GM12878 (cell line): ENCODE measurements at regions not wholly inside any gene's neighbourhood (a gene's known extent, or its start where the extent isn't known, plus 50 kb on each side); places are given as distances from the start of the nearest gene placed in this dataset.

Source experiments
- BCL11A ChIP-seq: IDR thresholded peaks from 2 replicates; pipeline ENCODE4 v1.6.1; 2011; ENCODE audit warnings: low read depth, low read length
- CHD1 ChIP-seq: IDR thresholded peaks from 2 replicates; pipeline ENCODE4 v1.6.1; 2012; ENCODE audit warnings: low read depth, low read length, improper control_type of control experiment
- CTCF ChIP-seq, 3 experiments: IDR thresholded peaks in 2 of 3; conservative IDR thresholded peaks in 1 of 3; 2 replicates each; pipeline ENCODE4 v1.5.1; 2011; ENCODE audit warnings: low read depth in 3 of 3, low read length in 3 of 3, mild to moderate bottlenecking in 3 of 3, control low read depth in 2 of 3, moderate library complexity in 2 of 3, inconsistent platforms in 1 of 3, mixed read lengths in 1 of 3; ENCODE audit not compliant: control insufficient read depth in 2 of 3, insufficient read depth in 1 of 3; ENCODE audit errors: extremely low read depth in 1 of 3
- E2F4 ChIP-seq: IDR thresholded peaks from 2 replicates; pipeline ENCODE4 v1.6.1; 2012; ENCODE audit warnings: low read depth, low read length, improper control_type of control experiment
- HDAC6 ChIP-seq: fragments of 200-600 bp; sonication (generic); IDR thresholded peaks from one replicate; pipeline ENCODE4 v1.8.0; 2017; ENCODE audit warnings: antibody characterized with exemption; ENCODE audit not compliant: unreplicated experiment
- MEF2A ChIP-seq: IDR thresholded peaks from 2 replicates; pipeline ENCODE4 v1.6.1; 2011; ENCODE audit warnings: low read depth, mild to moderate bottlenecking, low read length, moderate library complexity; ENCODE audit not compliant: insufficient read depth
- POLR2A ChIP-seq: IDR thresholded peaks from 2 replicates; pipeline ENCODE4 v1.6.1; 2011; ENCODE audit warnings: low read depth, mild to moderate bottlenecking, low read length
- RCOR1 ChIP-seq: conservative IDR thresholded peaks from 2 replicates; pipeline ENCODE4 v1.6.1; 2012; ENCODE audit warnings: low read depth, low read length, improper control_type of control experiment
- SP1 ChIP-seq: IDR thresholded peaks from one replicate; pipeline ENCODE4 v1.6.1; 2011; ENCODE audit warnings: low read depth, low read length
- TAF1 ChIP-seq: IDR thresholded peaks from 2 replicates; pipeline ENCODE4 v1.6.1; 2011; ENCODE audit warnings: mild to moderate bottlenecking, low read depth, low read length, borderline replicate concordance
- TARDBP ChIP-seq: IDR thresholded peaks from 2 replicates; pipeline ENCODE4 v1.6.1; 2016; ENCODE audit warnings: borderline replicate concordance
- TBL1XR1 ChIP-seq: IDR thresholded peaks from 2 replicates; pipeline ENCODE4 v1.6.1; 2012; ENCODE audit warnings: low read depth, low read length, improper control_type of control experiment
- USF2 ChIP-seq: IDR thresholded peaks from 2 replicates; pipeline ENCODE4 v1.6.1; 2011; ENCODE audit warnings: low read depth, low read length, improper control_type of control experiment, borderline replicate concordance
- YY1 ChIP-seq: IDR thresholded peaks from 2 replicates; pipeline ENCODE4 v1.6.1; 2011; ENCODE audit warnings: low read depth, mild to moderate bottlenecking, low read length

GRCh38 chr6:159456349-159456748 lies 236.7 kb downstream of the SOD2 start:
- TF ChIP-seq CTCF (IDR thresholded peaks at IDR 0.05 in 2 of 3, conservative IDR thresholded peaks at IDR 0.05 in 1 of 3; ENCODE audit: control insufficient read depth in 2 of 3, extremely low read depth in 1 of 3, insufficient read depth in 1 of 3, low read depth in 3 of 3, low read length in 3 of 3) (no peak), BCL11A (no peak), POLR2A (no peak), HDAC6 (no peak), MEF2A (no peak), CHD1 (no peak), TARDBP (no peak), YY1 (no peak), SP1 (no peak), E2F4 (no peak), USF2 (no peak), TAF1 (no peak), TBL1XR1 (no peak), RCOR1 (no peak)
